NCI-H524 (cell line): ENCODE measurements at regions not wholly inside any gene's neighbourhood (a gene's known extent, or its start where the extent isn't known, plus 50 kb on each side); places are given as distances from the start of the nearest gene placed in this dataset.
A peak's percentile ranks its signal among the peaks of the same experiment; 100 is the strongest.
"Not testable (repeated sequence)": the region's sequence is repeated elsewhere in the genome, so short reads cannot be mapped to it uniquely, and the experiment has no call there.

ENCODE experiments used
- DNase-seq, 2 experiments: peaks; one replicate each; lab custom pipeline; 2025; lab: John Stamatoyannopoulos, UW

DNA sequence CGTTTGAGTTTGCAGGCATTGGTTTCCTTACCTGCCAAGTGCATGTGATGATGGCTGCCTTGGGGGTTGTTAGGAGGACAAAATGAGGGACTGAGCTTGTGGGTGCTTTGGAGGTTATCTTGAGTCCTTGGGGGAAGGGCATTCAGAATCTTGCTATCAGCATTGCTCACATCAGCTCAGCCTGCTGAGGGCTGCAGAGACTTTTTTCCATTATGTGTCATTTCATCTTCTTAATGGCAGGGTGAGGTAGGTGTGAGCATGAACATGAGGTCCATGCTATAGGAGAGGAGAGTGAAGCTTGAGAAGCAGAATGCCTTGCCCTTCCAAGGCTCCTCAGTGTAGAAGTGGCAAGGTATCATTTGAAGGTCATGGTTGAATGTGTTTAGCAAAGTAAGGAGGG, 112.3 kb downstream of the MIAT start:
- no peak for DNase-seq

DNA sequence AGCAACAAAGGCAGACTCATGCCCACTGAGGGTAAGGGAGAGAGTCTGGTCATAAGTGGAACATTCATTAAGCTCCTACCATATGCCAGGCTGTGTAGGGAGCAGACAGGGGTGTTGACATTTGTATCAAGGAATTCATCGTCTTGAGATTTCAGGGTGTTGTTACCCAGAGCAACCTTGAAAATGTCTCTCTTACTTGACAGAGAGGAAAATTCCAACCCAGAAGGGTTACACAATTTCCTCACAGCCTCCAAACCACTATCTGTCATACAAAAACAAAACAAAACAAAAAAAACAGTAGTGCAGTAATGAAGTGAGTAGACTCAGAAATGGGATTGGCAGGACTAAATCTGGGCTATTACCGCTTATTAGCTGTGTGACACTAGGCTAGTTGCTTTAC, 113.2 kb downstream of the MIAT start:
- no peak for DNase-seq

DNA sequence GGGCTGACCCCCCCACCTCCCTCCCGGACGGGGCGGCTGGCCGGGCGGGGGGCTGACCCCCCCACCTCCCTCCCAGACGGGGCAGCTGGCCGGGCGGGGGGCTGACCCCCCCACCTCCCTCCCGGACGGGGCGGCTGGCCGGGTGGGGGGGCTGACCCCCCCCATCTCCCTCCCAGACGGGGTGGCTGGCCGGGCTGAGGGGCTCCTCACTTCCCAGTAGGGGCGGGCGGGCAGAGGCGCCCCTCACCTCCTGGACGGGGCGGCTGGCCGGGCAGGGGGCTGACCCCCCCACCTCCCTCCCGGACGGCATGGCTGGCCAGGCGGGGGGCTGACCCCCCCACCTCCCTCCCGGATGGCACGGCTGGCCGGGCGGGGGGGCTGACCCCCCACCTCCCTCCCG, 115.7 kb downstream of the MIAT start:
- not testable (repeated sequence) for DNase-seq

DNA sequence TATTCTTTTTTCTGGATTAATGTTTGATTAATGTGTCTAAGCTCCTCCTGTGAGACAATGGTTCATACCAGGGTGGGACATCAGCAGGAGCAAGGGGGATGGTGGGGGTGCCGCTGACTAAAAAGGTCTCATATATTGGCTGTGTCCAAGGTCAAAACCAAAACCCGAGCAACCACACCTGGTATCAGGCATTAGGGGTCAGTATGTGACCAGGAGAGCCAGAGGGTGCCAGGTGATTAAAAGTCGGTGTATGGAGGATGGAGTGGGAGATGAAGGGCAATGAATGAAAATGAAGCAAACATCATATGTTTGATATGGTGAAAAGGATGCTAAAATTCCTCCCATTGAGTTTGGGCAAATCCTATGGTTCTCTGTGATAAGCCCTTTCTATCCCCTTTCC, 118.0 kb downstream of the MIAT start:
- no peak for DNase-seq

DNA sequence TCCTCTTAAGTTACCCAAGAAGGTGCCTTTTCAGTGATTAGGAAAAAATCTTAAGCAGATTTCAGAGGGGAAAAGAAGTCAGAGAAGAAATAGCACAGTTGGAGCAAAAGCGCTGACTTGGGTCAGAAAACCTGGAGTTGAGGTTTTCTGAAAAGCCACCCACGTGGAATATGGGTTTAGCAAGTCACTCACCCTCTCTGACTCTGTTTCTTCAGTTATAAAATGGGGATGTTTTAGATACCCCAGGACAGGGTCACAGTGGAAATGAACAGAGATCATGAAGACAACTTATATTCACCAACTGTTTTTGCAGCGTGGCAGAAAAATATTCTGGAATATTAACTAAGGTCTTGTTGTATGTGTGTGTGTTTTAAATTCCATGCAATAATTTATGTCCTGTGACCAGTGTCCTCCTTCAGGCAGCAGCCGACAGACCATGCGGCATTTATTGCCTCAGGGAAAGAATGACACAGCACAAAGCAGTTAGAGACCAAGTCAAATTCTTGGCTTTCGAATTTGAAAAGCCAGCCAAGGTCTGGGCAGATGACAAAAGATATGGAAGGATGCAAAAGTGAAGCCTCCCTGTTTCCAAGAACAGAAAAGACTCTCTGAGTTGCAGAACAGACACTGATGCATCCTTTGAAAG, 119.9 kb downstream of the MIAT start:
- no peak for DNase-seq

DNA sequence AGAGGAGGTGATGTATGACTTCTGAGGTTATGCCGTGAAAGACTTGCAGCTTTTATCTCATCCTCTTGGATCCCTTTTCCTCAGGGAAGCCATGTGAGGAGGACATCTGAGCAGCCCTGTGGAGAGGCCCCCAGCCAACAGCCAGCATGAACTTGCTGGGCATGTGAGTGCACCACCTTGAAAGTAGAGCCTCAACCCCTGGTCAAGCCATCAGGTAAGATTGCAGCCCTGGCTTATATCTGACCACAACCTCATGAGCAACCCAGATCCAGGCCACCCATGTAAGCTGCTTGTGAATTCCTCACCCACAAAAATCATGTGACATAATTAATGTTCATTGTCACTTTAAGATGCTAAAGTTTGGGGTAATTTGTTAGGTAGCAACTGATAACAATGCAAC, 121.0 kb downstream of the MIAT start:
- DNase-seq = no peak

DNA sequence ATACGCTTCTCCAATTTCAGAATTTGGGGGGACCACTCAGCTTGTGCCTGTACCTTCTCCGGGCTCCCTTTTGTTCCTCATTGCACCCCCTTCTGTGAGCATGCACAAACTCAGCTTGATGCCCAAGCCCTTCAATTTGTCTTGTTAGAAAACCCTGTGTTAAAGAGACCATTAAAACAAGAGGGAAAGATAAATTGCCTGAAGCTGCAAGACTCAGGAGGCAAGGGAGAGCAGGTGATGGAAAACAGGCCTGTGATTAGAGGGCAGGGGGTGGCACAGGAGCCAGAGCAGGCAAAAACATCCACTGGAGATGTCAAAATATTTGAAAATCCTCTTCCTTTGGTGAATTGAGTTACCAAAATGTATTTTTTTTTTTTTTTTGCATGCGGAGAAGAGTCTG, 121.7 kb downstream of the MIAT start:
- no peak for DNase-seq

DNA sequence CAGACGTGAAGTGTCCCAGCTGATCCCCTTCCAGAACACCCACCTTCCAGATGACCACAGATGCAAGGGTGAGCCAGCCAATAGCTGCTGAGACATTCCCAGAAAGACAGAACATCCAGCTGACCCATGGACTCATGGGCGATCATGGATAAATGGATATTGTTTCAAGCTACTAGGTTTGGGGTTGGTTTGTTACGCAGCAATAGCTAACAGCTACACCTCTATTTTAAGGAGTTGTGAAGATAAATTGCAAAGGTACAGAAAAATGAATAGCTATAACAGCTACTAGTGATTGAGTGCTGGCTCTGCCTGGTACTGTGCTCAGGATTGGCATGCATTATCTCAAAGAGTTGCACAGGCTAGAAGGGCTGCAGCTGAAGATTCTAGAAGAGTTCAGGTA, 122.5 kb downstream of the MIAT start:
- DNase-seq = no peak

DNA sequence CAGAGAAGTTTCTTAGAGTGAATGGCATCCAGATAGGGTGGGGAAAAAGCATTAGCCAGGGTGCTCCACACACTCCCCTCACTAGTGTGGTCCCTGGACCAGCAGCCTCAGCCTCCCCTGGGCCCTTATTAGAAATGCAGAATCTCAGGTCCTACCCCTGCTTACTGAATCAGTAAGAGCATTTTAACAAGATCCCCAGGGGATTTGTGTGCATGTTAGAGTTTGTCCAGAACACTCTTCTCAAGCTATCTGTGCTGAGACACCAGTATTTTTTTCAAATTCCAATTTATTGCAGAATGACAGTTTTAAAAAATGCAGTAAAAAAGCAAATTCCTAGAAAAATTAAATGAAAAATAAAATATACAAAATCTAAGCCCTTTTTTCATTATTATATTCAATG, 123.1 kb downstream of the MIAT start:
- DNase-seq = no peak

DNA sequence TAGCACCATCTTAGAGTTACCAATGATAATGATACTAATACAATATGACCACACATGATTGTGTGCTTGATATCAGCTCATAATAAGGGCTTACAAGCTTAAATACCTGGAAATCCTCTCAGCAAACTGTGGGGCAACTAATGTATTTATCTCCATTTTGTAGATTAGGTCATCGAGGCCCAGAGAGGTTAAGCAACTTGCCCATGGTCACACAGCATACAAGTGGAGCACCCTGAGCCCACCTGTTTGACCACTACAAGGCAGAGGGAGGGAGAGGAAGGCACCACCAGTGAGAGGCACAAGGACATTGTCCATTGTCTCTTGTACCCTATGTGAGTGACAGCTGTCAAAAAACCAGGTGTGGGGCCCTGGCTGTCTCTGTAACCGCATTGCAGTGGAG, 123.7 kb downstream of the MIAT start:
- no peak for DNase-seq

DNA sequence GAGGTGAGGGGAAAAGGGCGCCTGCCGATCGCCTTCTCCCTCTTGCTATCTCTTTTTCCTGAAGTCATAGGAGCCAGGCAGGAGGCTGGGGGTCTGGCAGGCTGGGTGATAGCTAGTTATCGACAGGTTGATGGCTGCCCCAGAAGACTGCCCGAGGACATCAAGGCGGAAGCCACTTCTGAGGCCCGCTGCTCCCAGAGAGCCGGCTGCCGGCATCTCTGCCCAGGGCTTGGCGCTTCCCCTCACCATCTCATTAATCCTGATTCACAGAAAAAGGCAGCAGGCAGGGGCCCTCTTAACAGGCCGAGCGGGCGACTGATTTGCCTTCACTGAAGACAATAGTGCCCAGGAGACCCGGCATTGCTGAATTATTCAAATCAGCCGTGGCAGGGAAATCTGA, 124.2 kb downstream of the MIAT start:
- no peak for DNase-seq

DNA sequence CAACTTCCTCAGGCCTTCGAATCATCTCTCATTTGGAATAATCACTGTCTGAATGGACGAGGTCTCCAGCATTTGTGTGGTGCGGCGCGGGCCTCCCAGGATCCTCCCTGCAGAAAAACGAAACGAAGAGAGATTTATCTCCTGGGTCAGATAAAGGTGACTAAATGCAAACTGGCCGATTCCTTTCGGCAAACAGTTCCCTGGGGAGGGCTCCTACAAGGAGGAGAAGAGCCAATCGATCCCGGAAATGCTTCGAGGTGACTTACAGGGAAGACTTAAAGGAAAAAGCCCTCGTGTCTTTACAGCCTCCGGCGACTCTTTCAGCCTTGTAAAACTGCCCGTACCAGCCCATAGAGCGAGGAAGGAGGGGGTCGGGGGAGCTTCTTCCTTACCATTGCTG, 126.5 kb downstream of the MIAT start:
- no peak for DNase-seq

DNA sequence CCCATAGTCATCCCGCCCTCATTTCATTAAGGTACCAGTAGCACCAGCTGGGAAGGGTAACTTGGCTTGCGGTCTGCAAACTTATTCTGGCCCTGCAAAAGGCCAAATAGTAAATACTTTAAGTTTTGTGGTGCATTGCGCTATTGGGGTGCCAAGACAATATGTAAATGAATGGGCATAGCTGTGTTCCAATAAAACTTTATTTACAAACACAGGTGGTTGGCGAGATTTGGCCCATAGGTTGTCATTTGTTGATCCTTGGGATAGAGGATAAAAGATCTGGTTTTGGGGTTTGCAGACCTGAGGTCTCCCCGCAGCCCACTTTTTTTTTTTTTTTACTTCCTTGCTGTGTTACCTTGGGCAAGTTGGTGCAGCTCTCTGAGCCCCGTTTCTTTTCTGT, 127.4 kb downstream of the MIAT start:
- no peak for DNase-seq

DNA sequence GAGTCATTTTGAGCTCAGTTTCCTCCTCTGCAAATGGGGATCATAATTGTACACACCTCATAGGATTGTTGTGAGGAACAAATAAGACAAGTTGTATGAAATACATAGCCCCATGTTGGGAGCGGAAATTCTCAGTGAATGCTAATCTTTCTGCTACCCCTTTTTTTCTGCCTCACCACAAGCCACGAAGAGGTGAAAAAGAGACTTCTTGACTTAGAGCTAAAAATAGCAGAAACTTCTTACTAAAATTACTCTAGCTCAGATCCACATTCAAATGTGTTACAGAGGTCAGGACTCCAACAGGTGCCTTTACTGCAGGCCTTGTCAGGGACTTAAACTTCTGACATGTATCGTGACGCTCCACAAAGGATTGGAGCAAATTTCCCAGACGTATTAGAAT, 128.5 kb downstream of the MIAT start:
- DNase-seq = no peak

DNA sequence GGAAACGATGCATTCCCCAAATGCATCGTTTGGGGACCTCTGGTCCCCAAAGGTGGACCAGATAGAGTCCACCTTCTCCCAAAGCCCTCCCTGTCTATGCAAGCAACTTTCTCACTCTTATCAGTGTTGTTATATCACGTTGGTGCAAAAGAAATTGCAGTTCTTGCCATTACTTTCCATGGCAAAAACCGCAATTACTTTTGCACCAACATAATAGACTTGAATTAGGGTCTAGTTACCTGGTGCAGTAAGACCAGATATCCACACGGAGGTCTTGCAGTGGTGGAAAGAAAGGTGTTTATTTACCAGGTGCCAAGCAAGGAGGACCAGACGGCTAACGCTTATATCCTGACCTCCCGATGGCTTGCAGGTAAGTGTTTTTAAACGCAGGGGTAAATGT, 129.0 kb downstream of the MIAT start:
- DNase-seq = no peak

DNA sequence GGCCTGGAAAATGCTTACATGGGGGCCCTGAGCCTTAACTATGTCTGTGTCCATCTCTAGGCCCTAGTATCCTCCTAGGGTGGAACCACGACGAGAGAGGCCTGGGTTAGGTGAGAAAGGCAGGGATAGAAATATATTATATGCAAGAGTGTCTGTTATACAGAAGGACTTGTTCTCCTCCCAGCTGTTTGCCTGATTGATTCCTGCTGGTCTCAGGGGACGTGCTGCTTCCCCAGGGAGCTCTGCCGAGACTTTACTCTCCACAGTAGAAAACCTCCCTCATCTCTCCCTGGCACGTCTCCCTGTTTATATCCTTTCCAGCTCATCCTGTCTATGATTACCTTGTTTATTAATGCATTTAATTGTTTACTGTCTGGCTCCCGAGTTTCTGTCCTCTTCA, 132.6 kb downstream of the MIAT start:
- DNase-seq = peak in 1 of 2 experiments; percentile 33

DNA sequence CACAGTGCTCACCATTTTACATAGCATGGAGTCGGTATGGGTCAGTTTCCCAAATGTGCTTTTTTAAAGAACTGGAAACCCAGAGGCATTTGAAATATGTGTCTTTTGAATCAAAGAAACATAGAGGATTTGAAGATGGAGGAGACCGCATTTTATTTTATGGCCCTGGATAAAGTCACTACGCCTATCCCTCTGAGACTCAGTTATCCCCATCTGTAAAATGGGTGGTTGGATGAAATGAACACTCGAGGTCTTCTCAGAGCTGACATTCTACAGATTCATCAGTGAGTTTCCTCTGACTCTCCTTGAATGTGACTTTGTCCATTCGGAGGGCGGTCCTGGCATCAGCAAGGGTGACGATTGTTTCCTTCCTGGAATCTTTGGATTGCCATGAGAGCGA, 135.1 kb downstream of the MIAT start:
- no peak for DNase-seq

DNA sequence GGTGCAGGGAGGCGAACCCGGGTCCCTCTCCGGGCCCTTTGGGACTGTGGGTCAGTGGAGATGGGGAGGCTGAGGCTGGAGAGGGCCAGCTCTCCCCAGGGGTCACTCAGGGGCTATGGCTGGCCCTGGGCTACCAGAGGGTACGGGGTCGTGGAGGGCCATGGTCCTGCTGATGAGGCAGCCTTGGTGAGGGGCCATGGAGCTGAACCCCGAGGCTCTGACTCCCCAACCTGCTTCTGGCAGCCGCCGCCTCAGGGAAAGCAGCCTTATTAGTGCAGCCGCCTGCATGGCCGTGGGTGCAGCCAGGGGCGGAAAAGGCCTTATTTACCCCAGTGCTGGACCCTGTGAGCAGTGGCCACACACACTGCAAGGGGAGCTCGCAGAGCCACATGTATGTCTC, 139.4 kb downstream of the MIAT start:
- no peak for DNase-seq

DNA sequence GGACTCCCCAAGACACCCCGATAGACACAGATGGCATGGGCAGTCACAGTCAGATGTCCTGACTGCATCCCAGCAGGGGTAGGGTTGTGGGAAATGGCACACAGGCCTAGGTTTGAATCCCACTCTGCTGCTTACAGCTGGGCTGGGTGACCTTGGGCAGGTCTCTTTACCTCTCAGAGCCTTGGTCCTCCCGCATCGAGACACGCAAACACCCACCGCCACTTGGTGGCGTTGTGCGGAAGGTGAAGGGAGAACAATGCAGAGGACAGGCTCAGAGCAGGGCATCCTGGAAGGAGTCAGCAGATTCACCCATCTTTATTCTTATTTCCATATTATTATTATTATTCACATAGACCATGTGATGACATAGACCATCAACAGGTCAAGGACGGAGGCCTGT, 140.5 kb downstream of the MIAT start:
- DNase-seq = no peak

DNA sequence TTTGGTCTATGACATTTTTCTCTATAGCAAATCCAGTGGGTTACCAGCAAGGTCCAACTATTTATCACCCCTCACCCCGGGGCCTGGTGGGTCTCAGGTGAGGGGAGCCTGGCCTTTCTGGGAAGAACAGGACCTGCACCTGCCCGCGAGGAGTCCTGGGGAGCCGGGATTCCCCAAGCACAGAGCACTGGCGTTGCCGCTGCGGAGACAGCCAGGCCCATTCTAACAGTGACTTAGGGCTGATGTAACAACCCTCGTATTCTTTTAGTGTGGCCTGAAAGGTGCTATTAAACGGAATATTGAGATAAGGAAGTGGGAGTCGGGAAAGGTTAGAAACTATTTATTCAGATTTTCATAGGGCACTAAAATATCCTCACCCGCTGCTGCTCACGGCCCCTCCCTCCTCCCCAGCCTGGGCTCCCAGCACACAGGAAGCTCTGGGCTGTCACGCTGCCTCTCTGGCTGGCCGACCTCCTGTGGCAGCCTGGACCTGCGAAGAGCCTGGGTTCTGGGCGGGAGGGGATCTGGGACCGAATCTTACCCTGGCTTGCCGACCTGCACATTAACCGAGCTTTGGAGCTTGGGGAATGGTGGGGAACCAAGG, 141.2 kb downstream of the MIAT start:
- DNase-seq = no peak

DNA sequence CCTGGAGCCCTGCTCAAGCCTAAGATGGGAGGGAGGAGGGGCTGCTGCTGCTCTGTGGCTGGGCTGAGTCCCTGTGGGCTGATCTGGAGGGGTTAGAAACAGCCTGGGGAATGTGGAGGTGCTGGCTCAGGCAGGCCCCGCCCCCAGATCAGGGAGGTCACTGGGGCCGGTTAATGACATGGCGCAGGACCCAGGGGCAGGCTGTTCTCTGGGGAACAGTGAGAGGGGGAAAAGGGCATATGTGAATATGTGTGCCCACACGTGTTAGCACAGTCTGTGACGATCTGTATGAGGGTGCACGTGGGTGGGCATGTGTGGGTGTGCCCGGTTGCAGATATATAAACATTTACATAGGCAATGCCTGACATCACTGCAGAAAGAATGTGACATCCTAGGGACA, 143.5 kb downstream of the MIAT start:
- no peak for DNase-seq

DNA sequence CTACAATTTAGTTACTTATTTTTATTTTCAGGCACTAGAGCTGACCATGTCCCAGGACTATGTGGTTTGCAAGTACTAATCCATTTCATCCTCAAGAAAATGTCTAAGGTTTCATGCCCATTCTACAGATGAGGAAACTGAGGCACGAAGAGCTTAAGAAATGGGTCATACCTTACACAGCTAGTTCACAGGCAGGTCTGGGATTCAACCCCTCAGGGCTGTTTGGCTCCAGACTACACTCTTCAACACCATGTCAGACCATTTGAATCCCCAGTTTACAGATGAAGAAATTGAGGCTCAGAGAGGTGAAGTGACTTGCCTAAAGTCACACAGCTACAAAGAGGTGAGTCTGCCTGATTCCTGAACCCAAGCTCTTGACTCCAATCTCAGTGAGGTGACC, 144.1 kb downstream of the MIAT start:
- no peak for DNase-seq

DNA sequence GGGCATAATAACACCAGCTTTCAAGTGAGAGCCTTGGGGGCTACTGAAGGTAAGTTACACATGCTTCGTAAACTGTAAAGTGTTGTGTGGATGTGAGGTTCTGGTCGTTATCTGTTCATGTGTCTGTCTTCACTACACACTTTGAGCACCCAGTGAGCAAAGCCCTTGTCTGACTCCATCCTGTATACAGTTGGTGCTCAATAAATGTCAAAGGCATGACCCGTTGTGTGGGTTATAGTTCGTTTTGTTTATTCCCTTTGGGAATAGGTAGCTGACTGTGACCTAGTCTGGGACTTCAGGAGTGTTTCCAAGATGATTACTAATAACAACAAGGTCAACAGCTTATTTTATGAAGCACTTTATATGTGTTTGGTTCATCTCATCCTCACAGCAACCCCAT, 146.9 kb downstream of the MIAT start:
- no peak for DNase-seq

DNA sequence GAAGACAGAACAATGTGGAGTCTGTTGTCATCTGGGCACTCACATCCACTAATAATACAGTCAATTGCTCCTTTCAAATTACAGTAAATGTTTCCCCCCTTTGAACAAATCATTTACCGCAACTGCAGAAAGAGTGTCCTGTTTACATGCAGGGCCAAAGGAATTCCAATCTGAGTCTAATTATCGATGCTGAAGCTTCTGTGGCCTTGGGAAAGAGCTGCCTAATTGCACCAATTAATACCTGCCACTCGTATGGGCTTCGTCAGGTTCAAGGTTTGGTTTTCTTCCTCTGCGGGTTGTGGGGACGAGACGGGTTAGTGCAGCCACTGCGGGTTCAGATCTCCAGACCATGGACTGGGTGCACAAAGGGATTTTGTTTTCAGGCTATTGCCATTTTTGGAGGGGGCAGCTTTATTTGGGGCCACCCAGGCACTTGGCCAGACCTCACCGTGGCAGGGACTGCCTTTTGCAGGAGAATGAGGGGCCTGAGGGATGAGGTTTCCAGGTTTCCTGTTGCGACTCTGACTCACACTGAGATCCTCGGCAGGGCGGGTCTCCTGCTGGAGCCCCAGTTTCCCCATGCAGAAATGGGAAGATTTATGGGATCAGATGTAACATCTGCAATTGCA, 147.6 kb downstream of the MIAT start:
- DNase-seq = no peak
